HepG2 (cell line): ENCODE measurements at regions not wholly inside any gene's neighbourhood (a gene's known extent, or its start where the extent isn't known, plus 50 kb on each side); places are given as distances from the start of the nearest gene placed in this dataset.
"Not testable (repeated sequence)": the region's sequence is repeated elsewhere in the genome, so short reads cannot be mapped to it uniquely, and the experiment has no call there.

Experiments used
- CHD4 ChIP-seq: fragments of 200-600 bp; sonication (generic); IDR thresholded peaks from 2 replicates; pipeline ENCODE4 v1.7.0; 2017; ENCODE audit warnings: mild to moderate bottlenecking, low read length, borderline replicate concordance
- ZC3H4 ChIP-seq: sonication (generic); formaldehyde crosslinking; IDR thresholded peaks from 2 replicates; pipeline ENCODE4 v1.4.0; 2020; ENCODE audit warnings: missing genetic modification reagents, borderline replicate concordance
- ZNF644 ChIP-seq: IDR thresholded peaks from 2 replicates; pipeline ENCODE4 v1.6.1; 2016; ENCODE audit warnings: low read depth
- TF ChIP-seq, protein P1 (sequence below): IDR thresholded peaks from 2 replicates; pipeline ENCODE4 v1.6.1; 2012; ENCODE audit warnings: inconsistent platforms
- TF ChIP-seq, protein P2 (sequence below): sonication (generic); formaldehyde crosslinking; IDR thresholded peaks from 2 replicates; pipeline ENCODE4 v1.5.0; 2020; ENCODE audit warnings: mild to moderate bottlenecking, missing genetic modification reagents, moderate library complexity

GRCh38 chr21:7930445-7930844, 2590.9 kb upstream of the TPTE start:
- not testable (repeated sequence) for TF ChIP-seq ZC3H4 (CRISPR knock-in tag); ZNF644 (CRISPR knock-in tag); CHD4
- TF ChIP-seq, protein P1, sequence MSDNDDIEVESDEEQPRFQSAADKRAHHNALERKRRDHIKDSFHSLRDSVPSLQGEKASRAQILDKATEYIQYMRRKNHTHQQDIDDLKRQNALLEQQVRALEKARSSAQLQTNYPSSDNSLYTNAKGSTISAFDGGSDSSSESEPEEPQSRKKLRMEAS, result not testable (repeated sequence)
- TF ChIP-seq, protein P2, sequence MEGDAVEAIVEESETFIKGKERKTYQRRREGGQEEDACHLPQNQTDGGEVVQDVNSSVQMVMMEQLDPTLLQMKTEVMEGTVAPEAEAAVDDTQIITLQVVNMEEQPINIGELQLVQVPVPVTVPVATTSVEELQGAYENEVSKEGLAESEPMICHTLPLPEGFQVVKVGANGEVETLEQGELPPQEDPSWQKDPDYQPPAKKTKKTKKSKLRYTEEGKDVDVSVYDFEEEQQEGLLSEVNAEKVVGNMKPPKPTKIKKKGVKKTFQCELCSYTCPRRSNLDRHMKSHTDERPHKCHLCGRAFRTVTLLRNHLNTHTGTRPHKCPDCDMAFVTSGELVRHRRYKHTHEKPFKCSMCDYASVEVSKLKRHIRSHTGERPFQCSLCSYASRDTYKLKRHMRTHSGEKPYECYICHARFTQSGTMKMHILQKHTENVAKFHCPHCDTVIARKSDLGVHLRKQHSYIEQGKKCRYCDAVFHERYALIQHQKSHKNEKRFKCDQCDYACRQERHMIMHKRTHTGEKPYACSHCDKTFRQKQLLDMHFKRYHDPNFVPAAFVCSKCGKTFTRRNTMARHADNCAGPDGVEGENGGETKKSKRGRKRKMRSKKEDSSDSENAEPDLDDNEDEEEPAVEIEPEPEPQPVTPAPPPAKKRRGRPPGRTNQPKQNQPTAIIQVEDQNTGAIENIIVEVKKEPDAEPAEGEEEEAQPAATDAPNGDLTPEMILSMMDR (CRISPR knock-in tag), result not testable (repeated sequence)
